Hepatocyte (in vitro differentiated cells): ENCODE measurements at regions not wholly inside any gene's neighbourhood (a gene's known extent, or its start where the extent isn't known, plus 50 kb on each side); places are given as distances from the start of the nearest gene placed in this dataset.

Experiments
- DNase-seq: peaks from one replicate; pipeline ENCODE4 v3.0.0-alpha.2; 2016; ENCODE audit warnings: low spot score
- H2AFZ ChIP-seq: fragments of 200-600 bp; sonication (generic); 2 replicates; pipeline ENCODE4 v1.6.0; 2016; ENCODE audit warnings: antibody characterized with exemption, mild to moderate bottlenecking
- H3K27ac ChIP-seq: fragments of 200-600 bp; sonication (generic); 2 replicates; pipeline ENCODE4 v1.5.1; 2016; ENCODE audit warnings: mild to moderate bottlenecking
- H3K27me3 ChIP-seq: fragments of 200-600 bp; sonication (generic); 2 replicates; pipeline ENCODE4 v1.6.1; 2016
- H3K36me3 ChIP-seq: fragments of 200-600 bp; sonication (generic); replicated peaks from 2 replicates; pipeline ENCODE4 v1.5.1; 2016; ENCODE audit warnings: low read depth; ENCODE audit not compliant: insufficient read depth
- H3K4me1 ChIP-seq: fragments of 200-600 bp; sonication (generic); 2 replicates; pipeline ENCODE4 v1.5.1; 2016; ENCODE audit warnings: mild to moderate bottlenecking, moderate library complexity; ENCODE audit not compliant: insufficient read depth
- H3K4me2 ChIP-seq: fragments of 200-600 bp; sonication (generic); 2 replicates; pipeline ENCODE4 v1.6.0; 2016
- H3K4me3 ChIP-seq: fragments of 200-600 bp; sonication (generic); 2 replicates; pipeline ENCODE4 v1.5.1; 2016; ENCODE audit warnings: mild to moderate bottlenecking
- H3K79me2 ChIP-seq: fragments of 200-600 bp; sonication (generic); 2 replicates; pipeline ENCODE4 v1.6.0; 2017; ENCODE audit warnings: mild to moderate bottlenecking
- H3K9me2 ChIP-seq: fragments of 200-600 bp; sonication (generic); replicated peaks from 2 replicates; pipeline ENCODE4 v1.6.0; 2017; ENCODE audit warnings: mild to moderate bottlenecking; ENCODE audit not compliant: insufficient read depth
- H3K9me3 ChIP-seq: fragments of 200-600 bp; sonication (generic); 2 replicates; pipeline ENCODE4 v1.5.1; 2016; ENCODE audit warnings: low read depth, mild to moderate bottlenecking
- H4K20me1 ChIP-seq: fragments of 200-600 bp; sonication (generic); 2 replicates; pipeline ENCODE4 v1.6.0; 2016; ENCODE audit warnings: mild to moderate bottlenecking; ENCODE audit not compliant: insufficient read depth, poor library complexity, severe bottlenecking
- EZH2 ChIP-seq: fragments of 200-600 bp; sonication (generic); IDR thresholded peaks from 2 replicates; pipeline ENCODE4 v1.6.1; 2016; ENCODE audit warnings: antibody characterized with exemption, mild to moderate bottlenecking, borderline replicate concordance
- EZH2phosphoT487 ChIP-seq: fragments of 200-600 bp; sonication (generic); IDR thresholded peaks from one replicate; pipeline ENCODE4 v1.6.1; 2018; ENCODE audit warnings: antibody characterized with exemption, mild to moderate bottlenecking, low read depth, moderate library complexity; ENCODE audit not compliant: unreplicated experiment, severe bottlenecking
- WGBS: methylation state at CpG from one replicate; pipeline ENCODE4 v1.1.6; 2016; ENCODE audit warnings: low lambda C conversion rate; ENCODE audit errors: missing lambda C conversion rate; 5-methylcytosine and 5-hydroxymethylcytosine counted together
- TF ChIP-seq, protein P1 (sequence below): fragments of 200-600 bp; sonication (generic); IDR thresholded peaks from 2 replicates; pipeline ENCODE4 v1.5.1; 2016; ENCODE audit warnings: antibody characterized with exemption, mild to moderate bottlenecking; ENCODE audit not compliant: poor library complexity

DNA sequence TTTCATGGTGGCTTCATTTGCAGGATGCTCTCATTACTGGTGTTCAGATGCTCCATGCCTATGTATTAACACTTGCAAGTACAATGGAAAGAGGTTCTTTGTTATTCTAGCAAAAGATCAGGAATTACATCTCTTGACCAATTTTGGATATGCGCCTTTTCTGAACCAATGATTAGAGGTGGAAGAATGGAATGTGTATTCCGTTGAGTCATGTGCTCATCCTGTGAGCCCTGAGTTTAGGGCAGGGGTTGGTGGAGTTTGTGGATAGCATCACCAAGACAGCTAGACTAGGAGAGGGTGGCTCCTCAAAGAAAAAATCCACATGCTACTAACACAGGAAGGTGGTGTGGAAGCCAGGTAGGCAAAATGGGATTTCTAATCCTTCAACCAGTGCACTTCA, 80.7 kb upstream of the SLC25A26 start:
- Histone ChIP-seq H3K9me2 (no peaks in the 10 kb centered on the region), H3K4me1 (no peaks in the 10 kb centered on the region), H3K79me2 (no peaks in the 10 kb centered on the region), H3K36me3 (no peaks in the 10 kb centered on the region), H4K20me1 (no peaks in the 10 kb centered on the region), H3K4me3 (no peak overlapping the region), H2AFZ (no peak overlapping the region), H3K9me3 (no peaks in the 10 kb centered on the region), H3K27ac (no peak overlapping the region), H3K27me3 (no peaks in the 10 kb centered on the region), H3K4me2 (no peak overlapping the region)
- whole genome bisulfite sequencing: 43% methylated on average over 2 of the region's 2 CpGs
- TF ChIP-seq EZH2phosphoT487 (no peak), EZH2 (no peak)
- TF ChIP-seq, protein P1, sequence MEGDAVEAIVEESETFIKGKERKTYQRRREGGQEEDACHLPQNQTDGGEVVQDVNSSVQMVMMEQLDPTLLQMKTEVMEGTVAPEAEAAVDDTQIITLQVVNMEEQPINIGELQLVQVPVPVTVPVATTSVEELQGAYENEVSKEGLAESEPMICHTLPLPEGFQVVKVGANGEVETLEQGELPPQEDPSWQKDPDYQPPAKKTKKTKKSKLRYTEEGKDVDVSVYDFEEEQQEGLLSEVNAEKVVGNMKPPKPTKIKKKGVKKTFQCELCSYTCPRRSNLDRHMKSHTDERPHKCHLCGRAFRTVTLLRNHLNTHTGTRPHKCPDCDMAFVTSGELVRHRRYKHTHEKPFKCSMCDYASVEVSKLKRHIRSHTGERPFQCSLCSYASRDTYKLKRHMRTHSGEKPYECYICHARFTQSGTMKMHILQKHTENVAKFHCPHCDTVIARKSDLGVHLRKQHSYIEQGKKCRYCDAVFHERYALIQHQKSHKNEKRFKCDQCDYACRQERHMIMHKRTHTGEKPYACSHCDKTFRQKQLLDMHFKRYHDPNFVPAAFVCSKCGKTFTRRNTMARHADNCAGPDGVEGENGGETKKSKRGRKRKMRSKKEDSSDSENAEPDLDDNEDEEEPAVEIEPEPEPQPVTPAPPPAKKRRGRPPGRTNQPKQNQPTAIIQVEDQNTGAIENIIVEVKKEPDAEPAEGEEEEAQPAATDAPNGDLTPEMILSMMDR: no peak
- no peak for DNase-seq

DNA sequence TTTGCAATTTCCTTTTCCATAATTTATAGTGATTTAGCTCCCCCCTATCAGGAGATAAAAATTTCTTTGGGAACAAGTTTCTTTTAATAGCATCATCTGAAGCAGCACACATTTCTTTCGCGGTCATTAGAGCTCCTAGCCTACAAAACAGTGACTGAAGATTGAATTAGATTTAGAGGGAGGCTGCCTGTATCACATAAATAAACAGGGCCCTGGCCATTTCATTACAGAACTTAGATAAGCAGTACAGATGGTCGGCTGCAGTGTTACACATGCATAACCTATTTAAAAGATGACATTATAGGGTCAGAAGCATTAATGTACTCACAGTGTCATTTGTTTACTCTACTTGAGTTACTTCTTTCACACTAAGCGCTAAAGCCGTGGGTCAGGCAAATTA, 81.4 kb upstream of the SLC25A26 start:
- H2AFZ ChIP-seq: no peak overlapping the region
- H3K79me2 ChIP-seq: no peaks in the 10 kb centered on the region
- H3K4me1 ChIP-seq: no peaks in the 10 kb centered on the region
- no peaks in the 10 kb centered on the region for H3K9me3 ChIP-seq
- H3K4me2 ChIP-seq: no peak overlapping the region
- no peak overlapping the region for H3K27ac ChIP-seq
- H3K4me3 ChIP-seq: no peak overlapping the region
- no peaks in the 10 kb centered on the region for H3K9me2 ChIP-seq
- no peaks in the 10 kb centered on the region for H3K36me3 ChIP-seq
- TF ChIP-seq EZH2phosphoT487 (no peak), EZH2 (no peak)
- TF ChIP-seq, protein P1: no peak
- H3K27me3 ChIP-seq: no peaks in the 10 kb centered on the region
- no peak for DNase-seq
- WGBS: 49% methylated on average over 5 of the region's 5 CpGs
- no peaks in the 10 kb centered on the region for H4K20me1 ChIP-seq

DNA sequence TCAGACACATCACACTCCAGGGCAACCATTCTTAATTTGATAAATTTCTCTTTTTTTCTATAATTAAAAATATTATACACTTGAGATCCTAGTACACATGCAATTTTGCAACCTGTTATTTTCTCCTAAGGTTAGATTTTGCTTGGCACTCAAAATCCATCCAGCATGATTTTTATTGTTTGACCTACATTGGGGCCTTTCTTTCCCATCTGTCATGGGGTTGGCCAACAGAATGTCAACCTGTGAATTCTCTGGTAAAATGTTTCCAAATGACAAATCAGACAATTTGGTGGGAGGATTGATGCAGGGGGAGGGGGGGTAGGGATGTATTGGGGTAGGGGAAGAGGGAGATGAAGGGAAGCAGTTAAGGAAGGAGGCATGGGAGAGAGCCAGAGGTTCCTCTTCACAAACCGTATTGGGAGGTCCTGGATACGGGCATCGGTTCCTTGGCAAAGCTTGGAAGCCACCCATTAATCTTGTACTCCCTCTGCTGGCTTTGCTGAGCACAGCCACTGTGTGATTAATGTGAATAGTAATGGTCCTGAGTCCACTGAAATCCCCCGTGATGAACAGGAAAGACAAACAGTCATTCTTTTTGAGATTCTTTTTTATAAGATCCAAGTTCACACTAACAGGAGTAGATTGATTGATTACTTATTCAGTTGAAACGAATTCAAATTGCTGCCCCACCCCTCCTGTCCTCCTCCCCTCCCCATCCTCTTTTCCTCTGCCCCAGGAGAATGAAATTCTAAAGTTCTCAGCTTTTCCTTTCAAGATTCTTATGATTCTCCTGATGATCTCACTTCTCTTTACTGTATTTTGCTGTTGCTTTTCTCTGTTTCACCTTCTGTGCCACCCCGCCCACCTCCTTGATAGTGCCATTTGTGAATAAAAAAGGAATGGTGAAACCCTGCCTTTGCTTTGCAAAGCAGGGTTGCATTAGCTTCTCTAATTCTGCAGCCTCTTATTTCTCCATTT, 82.2 kb upstream of the SLC25A26 start:
- Histone ChIP-seq H4K20me1 (no peaks in the 10 kb centered on the region), H3K79me2 (no peaks in the 10 kb centered on the region), H3K4me1 (no peaks in the 10 kb centered on the region), H3K36me3 (no peaks in the 10 kb centered on the region), H2AFZ (no peak overlapping the region), H3K27ac (no peak overlapping the region), H3K9me3 (no peaks in the 10 kb centered on the region), H3K4me3 (no peak overlapping the region), H3K27me3 (no peaks in the 10 kb centered on the region), H3K9me2 (no peaks in the 10 kb centered on the region), H3K4me2 (no peak overlapping the region)
- WGBS: 21% methylated on average over 5 of the region's 6 CpGs
- peak; percentile 82 for DNase-seq
- TF ChIP-seq, protein P1: peak; percentile 78
- no peak for TF ChIP-seq EZH2phosphoT487
